Glutamatergic neuron (in vitro differentiated cells): ENCODE measurements at regions not wholly inside any gene's neighbourhood (a gene's known extent, or its start where the extent isn't known, plus 50 kb on each side); places are given as distances from the start of the nearest gene placed in this dataset.

Experiments
- DNase-seq: peaks from one replicate; pipeline ENCODE4 v3.0.0; 2022
- H3K27ac Mint-ChIP-seq: one replicate; pipeline ENCODE4 v1.8.0; 2020; ENCODE audit warnings: mild to moderate bottlenecking, mixed read lengths, inconsistent platforms; ENCODE audit not compliant: unreplicated experiment
- H3K27me3 Mint-ChIP-seq: one replicate; pipeline ENCODE4 v1.8.0; 2020; ENCODE audit warnings: mild to moderate bottlenecking, moderate library complexity, mixed read lengths, inconsistent platforms; ENCODE audit not compliant: unreplicated experiment
- H3K36me3 Mint-ChIP-seq: one replicate; pipeline ENCODE4 v1.8.0; 2020; ENCODE audit warnings: mild to moderate bottlenecking, mixed read lengths, inconsistent platforms; ENCODE audit not compliant: unreplicated experiment
- H3K4me1 Mint-ChIP-seq: one replicate; pipeline ENCODE4 v1.8.0; 2020; ENCODE audit warnings: mild to moderate bottlenecking, low read depth, mixed read lengths, inconsistent platforms; ENCODE audit not compliant: unreplicated experiment
- H3K4me3 Mint-ChIP-seq: one replicate; pipeline ENCODE4 v1.8.0; 2020; ENCODE audit warnings: mild to moderate bottlenecking, mixed read lengths, inconsistent platforms; ENCODE audit not compliant: unreplicated experiment
- H3K9me3 Mint-ChIP-seq: one replicate; pipeline ENCODE4 v1.8.0; 2020; ENCODE audit warnings: mild to moderate bottlenecking, moderate library complexity, mixed read lengths, inconsistent platforms; ENCODE audit not compliant: unreplicated experiment
- TF ChIP-seq, protein P1 (sequence below): fragments of 200-600 bp; sonication (generic); IDR thresholded peaks from one replicate; pipeline ENCODE4 v1.5.0; 2021; ENCODE audit not compliant: partially characterized antibody, unreplicated experiment

DNA sequence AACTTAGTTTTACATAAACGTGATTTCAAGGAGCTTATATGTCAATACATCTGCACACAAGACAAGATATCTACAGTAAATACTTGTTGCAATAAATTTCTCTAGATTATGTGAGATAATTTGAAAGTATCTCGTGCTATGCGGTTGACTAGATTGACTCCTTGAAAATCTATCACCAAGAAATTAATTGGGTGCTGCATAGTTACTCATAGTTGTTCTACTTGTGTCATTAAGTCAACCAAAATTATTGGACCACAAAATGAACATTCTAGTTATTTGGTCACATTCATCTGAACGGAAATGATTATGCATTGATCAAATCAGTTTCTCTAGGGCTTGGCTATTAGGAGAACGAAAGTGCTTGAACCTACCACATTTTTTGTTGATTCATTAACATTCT is 2291.5 kb downstream of the PCDH9 start:
- Mint-ChIP-seq H3K9me3 (no peaks in the 10 kb centered on the region), H3K27me3 (no peaks in the 10 kb centered on the region), H3K4me3 (no peak overlapping the region), H3K27ac (no peak overlapping the region), H3K4me1 (no peaks in the 10 kb centered on the region), H3K36me3 (no peaks in the 10 kb centered on the region)
- no peak for DNase-seq
- TF ChIP-seq, protein P1, sequence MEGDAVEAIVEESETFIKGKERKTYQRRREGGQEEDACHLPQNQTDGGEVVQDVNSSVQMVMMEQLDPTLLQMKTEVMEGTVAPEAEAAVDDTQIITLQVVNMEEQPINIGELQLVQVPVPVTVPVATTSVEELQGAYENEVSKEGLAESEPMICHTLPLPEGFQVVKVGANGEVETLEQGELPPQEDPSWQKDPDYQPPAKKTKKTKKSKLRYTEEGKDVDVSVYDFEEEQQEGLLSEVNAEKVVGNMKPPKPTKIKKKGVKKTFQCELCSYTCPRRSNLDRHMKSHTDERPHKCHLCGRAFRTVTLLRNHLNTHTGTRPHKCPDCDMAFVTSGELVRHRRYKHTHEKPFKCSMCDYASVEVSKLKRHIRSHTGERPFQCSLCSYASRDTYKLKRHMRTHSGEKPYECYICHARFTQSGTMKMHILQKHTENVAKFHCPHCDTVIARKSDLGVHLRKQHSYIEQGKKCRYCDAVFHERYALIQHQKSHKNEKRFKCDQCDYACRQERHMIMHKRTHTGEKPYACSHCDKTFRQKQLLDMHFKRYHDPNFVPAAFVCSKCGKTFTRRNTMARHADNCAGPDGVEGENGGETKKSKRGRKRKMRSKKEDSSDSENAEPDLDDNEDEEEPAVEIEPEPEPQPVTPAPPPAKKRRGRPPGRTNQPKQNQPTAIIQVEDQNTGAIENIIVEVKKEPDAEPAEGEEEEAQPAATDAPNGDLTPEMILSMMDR: no peak

DNA sequence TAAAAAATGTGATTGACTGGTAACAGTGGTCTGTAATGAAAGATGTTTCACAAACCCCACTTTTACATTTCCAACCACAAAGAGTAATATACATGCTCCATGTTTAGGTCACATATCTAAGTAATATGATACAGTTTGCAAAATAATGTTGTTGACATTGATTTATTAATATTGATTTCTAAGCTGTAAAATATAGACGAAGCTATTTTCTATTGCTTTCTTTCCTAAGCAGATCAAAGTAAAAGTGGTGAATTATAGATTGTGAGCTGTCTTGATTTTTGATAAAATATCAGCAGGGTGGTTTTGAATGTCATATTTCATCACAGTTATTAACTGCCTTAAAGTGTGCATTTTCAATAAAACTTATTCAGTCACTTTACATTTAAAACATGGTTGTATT is 2292.8 kb downstream of the PCDH9 start:
- no peaks in the 10 kb centered on the region for H3K27me3 Mint-ChIP-seq
- no peak overlapping the region for H3K4me3 Mint-ChIP-seq
- H3K9me3 Mint-ChIP-seq: no peaks in the 10 kb centered on the region
- TF ChIP-seq, protein P1: no peak
- no peaks in the 10 kb centered on the region for H3K36me3 Mint-ChIP-seq
- no peaks in the 10 kb centered on the region for H3K4me1 Mint-ChIP-seq
- DNase-seq: no peak
- H3K27ac Mint-ChIP-seq: no peak overlapping the region

DNA sequence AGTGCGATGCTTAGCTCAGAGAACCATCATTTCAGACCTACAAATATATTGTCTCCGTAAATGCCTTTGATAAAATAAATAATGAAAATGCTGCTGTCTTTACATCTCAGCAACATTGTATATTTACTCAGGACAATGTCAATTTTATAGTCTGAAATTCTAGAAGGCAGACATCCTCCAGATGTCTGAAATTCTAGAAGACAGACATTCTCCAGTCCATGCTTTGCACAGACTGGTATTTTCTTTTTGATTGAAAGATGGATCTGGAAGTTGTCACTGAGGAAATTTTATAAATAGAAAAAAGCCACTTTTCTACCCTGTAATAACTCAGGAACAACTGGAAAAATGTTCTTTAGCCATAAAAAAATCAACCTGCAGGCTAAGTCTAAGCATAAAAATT is 2293.3 kb downstream of the PCDH9 start:
- H3K4me1 Mint-ChIP-seq: no peaks in the 10 kb centered on the region
- no peaks in the 10 kb centered on the region for H3K27me3 Mint-ChIP-seq
- no peak overlapping the region for H3K4me3 Mint-ChIP-seq
- H3K36me3 Mint-ChIP-seq: no peaks in the 10 kb centered on the region
- TF ChIP-seq, protein P1: no peak
- H3K9me3 Mint-ChIP-seq: no peaks in the 10 kb centered on the region
- H3K27ac Mint-ChIP-seq: no peak overlapping the region
- no peak for DNase-seq

DNA sequence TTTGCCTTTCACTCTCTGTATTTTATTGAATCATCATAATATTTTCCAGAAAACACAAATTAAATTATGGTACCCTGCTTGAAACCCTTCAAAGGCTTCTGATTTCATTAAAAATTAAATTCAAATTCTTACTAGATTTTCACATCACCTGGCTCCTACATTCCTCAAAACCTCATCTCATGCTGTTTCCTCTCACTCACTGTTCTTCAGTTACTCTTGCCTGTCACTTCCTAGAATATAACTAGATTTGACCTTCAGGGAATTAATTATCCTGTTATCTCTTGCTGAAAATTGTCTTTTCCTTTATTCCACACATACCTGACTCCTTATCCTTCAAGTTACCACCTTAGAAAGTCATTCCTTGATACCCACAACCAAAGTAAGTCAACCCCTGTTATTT is 2294.7 kb downstream of the PCDH9 start:
- Mint-ChIP-seq H3K9me3 (no peaks in the 10 kb centered on the region), H3K4me3 (no peak overlapping the region), H3K4me1 (no peaks in the 10 kb centered on the region), H3K27ac (no peak overlapping the region), H3K27me3 (no peaks in the 10 kb centered on the region), H3K36me3 (no peaks in the 10 kb centered on the region)
- DNase-seq: no peak
- TF ChIP-seq, protein P1: no peak

DNA sequence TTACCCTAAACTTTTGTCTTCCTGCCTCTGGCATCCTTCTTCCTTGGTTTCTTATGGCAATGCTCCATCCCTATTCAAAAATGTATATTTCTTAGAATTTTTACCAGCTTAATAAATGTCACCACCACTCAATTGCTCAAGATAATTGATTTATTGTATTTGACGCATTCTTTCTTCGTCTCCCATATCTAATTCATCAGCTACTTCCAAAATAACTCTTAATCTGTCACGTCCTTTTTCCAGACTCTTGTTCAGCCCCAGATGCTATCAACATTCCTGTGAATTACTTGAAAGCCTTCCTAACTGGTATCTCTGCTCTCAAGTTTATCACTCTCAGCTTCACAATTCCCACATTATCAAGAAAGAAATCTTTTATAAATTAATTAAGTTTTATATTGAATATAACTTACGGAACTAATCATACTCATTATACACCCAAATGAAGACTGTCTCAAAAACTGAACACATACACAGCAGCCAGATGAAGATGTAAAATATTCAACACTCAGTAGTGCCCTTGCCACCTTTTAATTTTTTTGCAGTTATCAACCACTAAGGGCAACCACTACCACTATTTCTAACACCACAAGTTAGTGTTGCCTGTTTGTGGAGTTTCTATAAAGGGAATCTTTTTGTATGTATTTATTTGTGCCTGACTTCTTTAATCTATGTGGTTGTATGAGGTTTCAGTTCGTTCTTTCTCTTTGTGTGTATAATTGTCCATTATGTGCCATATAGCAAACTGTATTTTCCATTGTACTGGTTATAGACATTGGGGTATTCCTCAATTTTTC is 2295.4 kb downstream of the PCDH9 start:
- no peak overlapping the region for H3K27ac Mint-ChIP-seq
- no peaks in the 10 kb centered on the region for H3K27me3 Mint-ChIP-seq
- TF ChIP-seq, protein P1: no peak
- no peaks in the 10 kb centered on the region for H3K36me3 Mint-ChIP-seq
- no peak overlapping the region for H3K4me3 Mint-ChIP-seq
- no peak for DNase-seq
- no peaks in the 10 kb centered on the region for H3K9me3 Mint-ChIP-seq
- H3K4me1 Mint-ChIP-seq: no peaks in the 10 kb centered on the region
